Fibroblast of pulmonary artery (primary cell): ENCODE measurements at regions not wholly inside any gene's neighbourhood (a gene's known extent, or its start where the extent isn't known, plus 50 kb on each side); places are given as distances from the start of the nearest gene placed in this dataset.
A peak's percentile ranks its signal among the peaks of the same experiment; 100 is the strongest.

Source experiments
- DNase-seq: peaks from one replicate; pipeline ENCODE4 v3.0.0-alpha.2; 2010; ENCODE audit warnings: low read depth
- H3K4me3 ChIP-seq: replicated peaks from 2 replicates; pipeline ENCODE4 v1.5.1; 2011; ENCODE audit warnings: low read depth, mild to moderate bottlenecking, control low read depth, low read length, moderate library complexity
- TF ChIP-seq, protein P1 (sequence below): IDR thresholded peaks from 2 replicates; pipeline ENCODE4 v1.5.1; 2011; ENCODE audit warnings: mild to moderate bottlenecking, control low read depth, low read length, inconsistent platforms; ENCODE audit errors: missing control alignments

DNA sequence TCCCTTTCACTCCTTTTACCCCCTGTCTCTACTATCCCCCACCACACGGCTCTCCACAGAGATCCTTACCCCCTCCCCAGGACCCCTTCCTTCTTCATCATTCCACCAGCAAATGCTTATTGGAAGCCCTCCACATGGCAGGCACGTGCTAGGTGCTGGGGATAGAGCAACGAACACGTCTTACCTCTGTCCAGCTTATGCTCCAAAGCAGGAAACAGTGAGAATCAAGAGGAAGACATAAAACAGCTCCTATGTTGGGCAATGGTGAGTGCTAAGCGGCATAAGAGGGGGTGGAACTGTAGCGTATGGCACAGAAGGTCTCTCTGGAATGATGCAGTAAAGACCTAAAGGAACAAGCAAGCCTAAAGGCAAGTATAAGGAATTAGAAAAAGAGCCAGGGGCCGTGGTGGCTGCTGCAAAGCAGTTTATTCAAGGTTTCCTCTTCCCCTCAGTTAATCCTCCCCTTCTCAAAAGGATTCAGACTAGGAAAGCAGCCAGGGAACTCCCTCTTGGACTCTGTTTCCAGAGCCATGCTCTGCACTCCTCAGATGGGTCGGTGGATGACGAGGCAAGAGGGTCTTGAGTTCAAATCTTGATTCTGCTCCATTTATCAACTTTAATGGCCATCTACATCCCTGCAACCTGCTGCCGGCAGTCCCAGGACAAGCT lies 289.4 kb downstream of the FOXO1 start:
- H3K4me3 ChIP-seq, result no peak overlapping the region
- TF ChIP-seq, protein P1, sequence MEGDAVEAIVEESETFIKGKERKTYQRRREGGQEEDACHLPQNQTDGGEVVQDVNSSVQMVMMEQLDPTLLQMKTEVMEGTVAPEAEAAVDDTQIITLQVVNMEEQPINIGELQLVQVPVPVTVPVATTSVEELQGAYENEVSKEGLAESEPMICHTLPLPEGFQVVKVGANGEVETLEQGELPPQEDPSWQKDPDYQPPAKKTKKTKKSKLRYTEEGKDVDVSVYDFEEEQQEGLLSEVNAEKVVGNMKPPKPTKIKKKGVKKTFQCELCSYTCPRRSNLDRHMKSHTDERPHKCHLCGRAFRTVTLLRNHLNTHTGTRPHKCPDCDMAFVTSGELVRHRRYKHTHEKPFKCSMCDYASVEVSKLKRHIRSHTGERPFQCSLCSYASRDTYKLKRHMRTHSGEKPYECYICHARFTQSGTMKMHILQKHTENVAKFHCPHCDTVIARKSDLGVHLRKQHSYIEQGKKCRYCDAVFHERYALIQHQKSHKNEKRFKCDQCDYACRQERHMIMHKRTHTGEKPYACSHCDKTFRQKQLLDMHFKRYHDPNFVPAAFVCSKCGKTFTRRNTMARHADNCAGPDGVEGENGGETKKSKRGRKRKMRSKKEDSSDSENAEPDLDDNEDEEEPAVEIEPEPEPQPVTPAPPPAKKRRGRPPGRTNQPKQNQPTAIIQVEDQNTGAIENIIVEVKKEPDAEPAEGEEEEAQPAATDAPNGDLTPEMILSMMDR, result no peak
- peak; percentile 25 for DNase-seq

DNA sequence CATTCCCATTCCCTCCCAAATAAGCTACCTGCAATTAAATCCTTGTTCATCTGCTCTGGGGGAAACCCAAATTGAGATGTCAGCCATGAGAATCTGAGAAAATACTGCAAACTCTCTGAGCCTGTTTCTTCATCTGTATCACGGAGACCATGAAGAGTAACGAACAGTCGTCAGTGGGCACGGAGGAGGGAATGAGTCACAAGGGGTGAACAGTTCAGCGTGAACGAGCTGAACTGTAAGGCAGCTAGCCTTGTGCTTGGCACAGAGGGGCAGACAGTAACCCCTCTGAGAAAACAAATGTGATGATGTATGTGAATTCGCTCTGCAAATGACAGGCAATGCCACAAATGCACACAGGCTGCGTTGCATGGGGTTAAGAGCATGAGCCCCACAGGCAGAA lies 288.7 kb downstream of the FOXO1 start:
- TF ChIP-seq, protein P1, result no peak
- DNase-seq, result peak; percentile 59
- H3K4me3 ChIP-seq, result no peak overlapping the region

DNA sequence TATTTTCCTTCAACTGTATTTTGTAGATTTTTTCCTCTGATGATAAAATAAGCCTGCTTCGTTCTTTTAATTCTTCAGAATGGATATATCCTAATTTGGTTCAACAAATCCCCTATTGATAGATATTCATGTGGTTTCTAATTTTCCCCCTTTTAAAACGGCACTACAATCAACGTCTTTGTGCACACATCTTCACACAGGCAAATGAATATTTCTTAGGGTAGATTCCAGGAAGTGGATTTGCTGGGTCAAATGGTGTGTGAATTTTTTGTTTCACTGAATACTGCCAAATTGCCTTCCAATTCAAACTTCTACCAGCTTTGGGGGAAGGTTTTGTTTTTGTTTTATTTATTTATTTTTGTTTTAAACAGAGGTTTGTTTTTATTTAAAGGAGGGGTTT lies 287.2 kb downstream of the FOXO1 start:
- TF ChIP-seq, protein P1, result no peak
- H3K4me3 ChIP-seq, result no peak overlapping the region
- DNase-seq, result no peak

DNA sequence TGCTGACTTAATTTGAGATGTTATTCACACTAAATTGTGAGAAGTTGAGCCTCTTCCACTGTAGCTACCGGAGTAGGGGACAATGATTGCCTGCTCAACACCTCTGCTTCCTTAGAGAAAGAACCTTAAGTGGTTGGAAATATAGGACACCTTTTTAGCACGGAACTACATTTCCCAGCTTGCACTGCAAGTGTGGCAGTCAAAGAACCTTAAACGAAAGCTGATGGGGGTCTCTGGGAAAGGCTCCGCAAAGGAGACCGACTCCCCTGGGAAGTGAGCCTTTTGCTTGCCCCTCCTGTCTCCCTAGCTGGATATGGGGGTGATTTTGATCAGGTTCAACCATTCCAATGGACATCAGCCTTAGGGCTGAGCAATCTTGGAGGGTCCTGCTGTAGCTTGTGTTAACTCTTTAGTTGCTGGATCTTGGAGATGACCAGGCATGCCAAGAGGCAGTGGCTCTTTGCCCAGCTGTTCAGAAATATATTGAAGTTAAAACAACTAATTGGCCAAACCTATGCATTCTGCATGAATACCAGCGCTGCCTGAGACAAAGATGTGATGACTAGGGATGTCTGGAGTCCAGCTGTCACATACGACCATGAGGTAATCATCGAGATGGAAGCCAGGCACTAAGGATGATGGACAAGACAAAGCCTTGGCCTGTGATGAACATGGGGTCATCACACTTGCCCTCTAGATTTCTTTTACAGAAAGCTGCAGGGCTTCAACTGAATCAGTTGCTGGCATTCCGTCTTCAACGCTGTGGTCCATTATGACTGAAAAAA lies 286.5 kb downstream of the FOXO1 start:
- no peak overlapping the region for H3K4me3 ChIP-seq
- DNase-seq, result no peak
- TF ChIP-seq, protein P1, result no peak

DNA sequence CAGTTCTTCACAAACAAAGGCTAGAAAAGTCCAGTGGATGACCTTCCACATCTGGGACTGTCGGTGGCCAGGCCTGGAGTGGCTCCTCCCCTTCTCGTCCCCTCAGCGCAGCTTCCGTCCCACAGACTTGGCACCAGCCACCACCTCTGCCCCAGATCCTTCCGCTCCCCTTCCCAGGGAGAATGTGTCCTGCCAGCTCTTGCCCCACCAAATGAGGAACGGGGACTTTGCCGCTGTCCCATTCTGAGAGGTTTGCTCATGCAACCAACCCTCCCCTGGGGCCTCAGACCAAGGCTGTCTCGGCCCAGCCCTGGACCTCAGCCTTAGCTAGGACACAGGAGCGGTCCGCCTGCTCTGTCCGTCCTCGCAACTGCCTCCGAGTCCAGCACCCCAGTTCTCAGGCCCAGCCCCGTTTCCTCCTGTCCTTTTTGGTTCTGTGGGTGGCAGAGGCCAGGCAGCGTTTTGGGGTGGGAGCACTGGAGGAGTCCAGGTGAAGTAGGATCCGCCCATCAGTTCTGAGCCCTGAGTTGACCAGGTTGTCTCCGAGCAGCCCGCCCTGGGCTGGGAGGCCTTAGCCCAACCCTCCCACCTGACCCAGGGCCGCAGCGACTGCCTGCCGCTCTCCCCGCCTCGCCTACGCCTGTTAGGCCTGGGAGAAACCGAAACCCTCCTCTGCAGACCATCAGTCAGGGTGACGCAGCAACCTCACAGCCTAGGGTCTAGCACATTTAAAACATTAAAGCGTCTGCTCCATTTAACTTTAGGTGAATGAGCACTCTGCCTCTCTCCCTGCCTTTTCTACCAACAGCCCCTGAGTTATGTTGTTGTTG lies 284.3 kb downstream of the FOXO1 start:
- no peak for DNase-seq
- no peak overlapping the region for H3K4me3 ChIP-seq
- TF ChIP-seq, protein P1, result no peak

DNA sequence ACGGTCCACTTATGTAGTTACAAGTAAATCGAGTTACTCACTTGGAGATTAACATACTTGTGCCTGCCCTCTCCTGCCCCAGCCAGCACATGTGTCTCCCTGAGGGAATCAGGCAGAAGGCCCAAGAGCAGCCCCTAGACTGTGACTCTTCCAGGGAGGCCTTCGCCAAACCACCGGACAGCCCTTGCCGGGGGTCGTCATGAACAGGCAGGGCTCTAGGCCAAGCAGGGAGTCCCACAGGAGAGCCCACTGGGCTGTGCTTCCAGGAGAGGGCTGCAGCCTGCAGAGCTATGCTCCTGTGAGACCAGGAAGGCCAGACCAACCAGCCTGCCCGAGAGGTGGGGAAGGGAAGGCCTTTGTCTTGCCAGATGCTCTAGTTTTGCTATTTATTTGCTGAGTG lies 283.3 kb downstream of the FOXO1 start:
- H3K4me3 ChIP-seq, result no peak overlapping the region
- TF ChIP-seq, protein P1, result no peak
- no peak for DNase-seq
